ENCODE measurements at regions not wholly inside any gene's neighbourhood (a gene's known extent, or its start where the extent isn't known, plus 50 kb on each side); places are given as distances from the start of the nearest gene placed in this dataset.
A peak's percentile ranks its signal among the peaks of the same experiment; 100 is the strongest.

DNA sequence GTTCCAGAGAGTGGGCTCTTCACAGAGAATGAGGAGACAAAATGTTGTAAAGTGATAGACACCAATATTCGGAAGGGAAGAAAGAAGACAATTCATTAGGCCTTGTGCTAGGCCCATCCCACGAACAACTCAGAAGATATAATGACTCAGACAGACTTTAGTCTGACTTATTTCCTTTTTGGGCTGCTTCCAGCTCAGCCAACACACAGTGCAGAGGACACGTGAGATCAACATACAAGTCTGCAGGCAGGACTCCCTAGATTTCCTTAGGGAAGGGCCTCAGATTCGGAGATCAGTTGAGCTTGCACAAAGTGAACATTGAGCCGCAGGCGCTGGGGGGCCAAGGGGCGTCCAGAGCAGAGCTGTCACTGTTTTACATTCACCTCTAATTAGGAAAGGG, 290.7 kb upstream of the TENM3 start:
- peak; percentile 92 for DNase-seq (ENCODE audit: low spot score)

DNA sequence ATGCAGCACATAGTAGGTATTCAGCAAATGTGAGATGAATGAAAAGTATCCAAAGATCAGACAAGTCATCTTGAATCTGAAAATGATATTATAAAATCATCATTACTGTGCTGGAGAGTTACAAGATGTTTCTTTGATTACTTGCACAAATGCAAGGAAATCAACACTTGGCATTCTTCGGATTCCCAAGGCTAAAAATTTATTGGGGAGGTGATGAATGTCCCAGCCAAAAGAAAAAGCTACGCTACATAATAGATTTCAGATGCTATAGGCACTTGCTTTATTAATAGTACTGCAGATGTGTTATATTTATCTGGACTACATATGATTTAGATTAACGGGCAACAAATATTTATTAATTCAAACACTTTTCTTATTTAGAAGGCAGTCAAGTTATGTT, 286.7 kb upstream of the TENM3 start:
- DNase-seq (ENCODE audit: low spot score): no peak

DNA sequence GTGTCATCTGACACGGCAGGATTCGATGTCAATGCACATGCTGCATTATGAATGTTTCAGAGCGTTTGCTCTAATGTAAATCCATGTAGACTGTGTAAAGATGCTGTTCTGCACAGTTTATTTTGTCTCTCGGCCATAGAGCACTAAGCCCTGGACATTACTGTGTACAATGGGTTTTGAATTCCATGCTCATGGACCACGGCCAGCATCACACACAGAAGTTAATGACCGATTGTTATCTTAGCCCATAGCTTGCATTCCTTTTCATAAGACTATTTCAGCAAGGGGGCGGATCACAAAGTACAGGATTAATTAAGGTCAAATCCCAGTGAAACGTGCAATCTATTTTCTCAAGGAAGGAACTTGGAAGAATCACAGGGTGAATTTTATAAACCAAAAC, 286.1 kb upstream of the TENM3 start:
- DNase-seq (ENCODE audit: low spot score): peak; percentile 81

DNA sequence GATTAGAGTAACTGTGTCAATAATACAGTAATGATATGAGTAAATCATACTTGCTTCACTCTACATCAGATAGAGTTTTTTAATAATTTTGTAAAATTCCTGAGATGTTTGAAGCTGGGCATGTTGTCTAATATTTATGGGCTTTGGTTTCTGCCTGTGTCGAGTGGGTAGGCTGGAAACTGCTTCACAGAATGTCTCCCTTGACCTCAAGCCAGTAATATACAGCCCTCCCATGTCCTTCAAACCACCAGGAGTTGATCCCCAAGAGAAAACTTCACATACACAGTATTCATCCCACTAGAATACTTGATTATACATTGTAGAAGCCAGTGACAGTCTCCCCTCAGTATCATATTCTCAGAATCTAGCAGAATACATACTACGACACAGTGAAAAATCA, 284.8 kb upstream of the TENM3 start:
- no peak for DNase-seq (ENCODE audit: low spot score)

DNA sequence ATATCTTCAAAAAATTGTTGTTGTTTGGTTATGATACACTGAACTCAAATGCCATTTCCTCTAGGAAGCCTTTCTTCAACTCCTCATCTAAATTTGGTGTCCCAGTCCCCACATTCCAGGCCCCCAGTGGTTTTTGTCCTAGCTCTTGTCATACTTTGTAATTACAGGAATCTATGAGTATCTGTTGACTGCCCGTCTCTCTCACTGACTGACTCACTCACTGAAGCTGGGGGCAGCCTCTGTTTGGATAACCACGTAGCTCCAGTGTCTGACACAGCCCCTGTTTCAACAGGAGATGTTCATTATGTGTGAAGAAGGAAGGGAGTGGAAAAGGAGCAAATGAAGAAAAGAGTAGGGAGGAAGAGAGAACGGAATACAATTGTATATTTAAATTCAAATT, 284.1 kb upstream of the TENM3 start:
- DNase-seq (ENCODE audit: low spot score): peak; percentile 93

DNA sequence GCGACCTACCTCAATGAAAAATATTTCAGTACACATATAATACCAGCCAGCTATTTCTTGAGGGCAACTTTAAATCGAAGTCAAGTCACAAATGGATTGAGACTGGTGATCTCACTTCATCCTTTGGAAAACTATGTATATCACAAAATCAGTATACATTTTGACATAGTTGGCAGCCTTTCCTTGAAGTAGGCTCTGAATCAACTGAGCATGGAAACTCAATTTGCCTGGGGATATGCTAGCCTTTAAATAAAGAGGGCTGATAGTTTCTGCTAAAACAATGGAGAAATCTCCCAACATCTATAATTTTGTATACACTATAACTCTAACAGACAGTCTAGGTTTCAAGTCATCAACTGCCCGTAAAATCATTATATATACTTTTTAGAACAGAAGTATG, 282.8 kb upstream of the TENM3 start:
- no peak for DNase-seq (ENCODE audit: low spot score)

DNA sequence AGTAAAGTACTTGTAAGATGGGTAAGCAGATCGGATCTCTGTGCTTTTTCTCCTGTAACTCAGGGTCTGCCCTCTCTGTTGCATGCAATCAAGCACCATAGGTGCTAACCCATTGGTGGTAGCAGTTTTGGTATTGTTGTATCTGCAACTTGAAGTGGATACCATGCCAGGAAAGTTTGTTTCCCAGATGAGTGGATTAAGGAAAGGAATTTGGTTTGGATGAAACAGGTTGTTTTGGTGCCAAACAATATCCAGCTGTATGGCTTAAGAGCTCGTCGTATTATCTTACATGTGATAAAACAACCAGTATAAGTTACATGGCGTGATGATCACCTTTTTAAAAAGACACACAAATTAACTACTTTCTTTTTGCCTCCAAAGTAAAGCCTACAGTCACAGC, 280.9 kb upstream of the TENM3 start:
- no peak for DNase-seq (ENCODE audit: low spot score)

DNA sequence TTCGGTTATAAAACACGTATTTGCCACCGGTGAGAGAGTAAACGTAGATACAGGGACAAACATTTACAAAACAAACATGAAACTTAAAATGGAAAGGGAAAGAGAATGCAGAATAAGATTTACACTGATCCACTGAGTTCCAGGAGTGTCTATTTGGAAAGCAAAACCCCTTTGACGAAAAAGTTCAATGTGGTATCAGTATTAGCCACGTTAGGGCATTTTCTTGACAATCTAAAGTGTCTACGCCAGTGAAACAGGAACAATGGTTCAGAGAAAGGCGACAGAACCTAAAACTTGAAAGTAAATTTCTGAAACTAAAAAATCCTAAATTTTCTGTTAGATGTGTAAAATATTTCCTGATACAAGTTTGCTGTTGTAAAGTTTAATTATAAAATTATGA, 278.5 kb upstream of the TENM3 start:
- DNase-seq (ENCODE audit: low spot score): no peak

DNA sequence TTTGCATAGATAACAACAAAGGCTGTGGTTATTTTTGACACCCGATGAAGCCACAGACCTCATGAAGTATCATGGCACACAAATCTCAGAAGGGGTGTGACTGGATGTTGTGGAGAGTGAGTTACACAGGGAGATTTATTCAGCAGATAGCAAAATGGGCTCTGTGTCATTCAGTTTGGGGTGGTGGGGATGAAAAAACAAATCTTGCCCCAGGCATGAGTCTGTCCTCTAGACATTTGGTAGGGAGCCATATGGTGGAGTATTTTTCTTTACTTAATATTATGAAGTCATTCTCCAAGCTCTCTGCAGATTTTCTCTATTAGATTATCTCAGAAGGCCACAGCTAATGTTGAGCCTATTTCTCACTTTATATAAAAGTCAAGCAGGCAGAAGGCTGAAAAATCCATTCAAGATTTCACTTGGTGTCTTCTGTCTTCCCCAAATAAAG, 277.1 kb upstream of the TENM3 start:
- DNase-seq (ENCODE audit: low spot score): no peak

DNA sequence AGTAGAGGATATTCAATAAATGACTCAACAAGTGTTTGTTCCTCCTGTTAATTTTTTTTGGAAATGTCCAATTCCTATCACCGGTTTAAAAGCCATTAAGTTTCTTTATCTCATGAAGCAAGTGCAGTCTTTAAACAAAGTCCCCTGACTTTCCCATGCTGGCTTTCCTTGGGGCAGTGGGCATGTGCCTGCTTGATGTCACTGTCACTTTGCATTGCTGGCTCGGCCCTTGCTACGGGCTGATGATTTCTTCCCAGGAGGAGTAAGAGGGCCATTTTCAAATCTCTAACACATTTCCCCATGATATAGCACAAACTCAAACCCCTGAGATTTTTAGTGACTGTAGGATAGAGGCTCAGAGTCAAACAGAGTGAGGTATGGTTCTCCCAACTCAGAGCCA, 275.8 kb upstream of the TENM3 start:
- DNase-seq (ENCODE audit: low spot score): no peak

DNA sequence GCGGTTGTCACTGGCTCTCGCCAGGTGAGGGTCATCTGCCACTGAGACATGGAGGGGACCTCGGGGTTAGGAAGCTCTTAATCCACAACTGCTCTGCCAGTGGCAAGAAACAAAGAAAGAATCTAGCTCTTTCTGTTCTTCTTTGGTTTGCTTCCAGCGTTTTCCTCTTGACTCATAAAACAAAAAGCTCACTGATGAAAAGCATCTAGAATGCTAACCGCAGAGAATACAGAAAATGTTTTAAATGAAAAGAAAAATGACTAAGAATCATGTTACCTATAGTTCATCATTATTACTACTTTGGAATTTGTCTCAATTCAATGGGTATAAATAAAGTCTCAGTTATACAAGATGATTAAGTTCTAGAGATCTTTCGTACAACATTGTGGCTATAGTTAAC, 274.8 kb upstream of the TENM3 start:
- DNase-seq (ENCODE audit: low spot score): peak; percentile 4

DNA sequence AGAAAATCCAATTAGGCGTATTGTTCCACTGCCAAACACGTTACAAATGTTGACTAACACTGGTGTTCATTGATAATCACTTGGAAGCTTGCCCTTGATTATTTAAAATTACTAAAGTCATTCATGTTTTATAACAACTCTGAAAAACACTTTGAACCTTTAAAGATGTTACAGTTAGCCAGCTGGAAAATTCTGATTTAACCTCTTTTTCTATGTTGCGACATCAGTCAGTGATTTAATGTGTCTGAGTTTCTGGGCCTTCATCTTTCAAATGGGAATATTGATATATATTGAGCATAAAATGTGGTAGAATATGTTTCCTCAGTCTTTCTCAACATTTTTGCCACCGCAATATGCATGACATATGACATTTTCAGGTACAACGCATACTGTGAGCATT, 274.1 kb upstream of the TENM3 start:
- DNase-seq (ENCODE audit: low spot score): no peak

DNA sequence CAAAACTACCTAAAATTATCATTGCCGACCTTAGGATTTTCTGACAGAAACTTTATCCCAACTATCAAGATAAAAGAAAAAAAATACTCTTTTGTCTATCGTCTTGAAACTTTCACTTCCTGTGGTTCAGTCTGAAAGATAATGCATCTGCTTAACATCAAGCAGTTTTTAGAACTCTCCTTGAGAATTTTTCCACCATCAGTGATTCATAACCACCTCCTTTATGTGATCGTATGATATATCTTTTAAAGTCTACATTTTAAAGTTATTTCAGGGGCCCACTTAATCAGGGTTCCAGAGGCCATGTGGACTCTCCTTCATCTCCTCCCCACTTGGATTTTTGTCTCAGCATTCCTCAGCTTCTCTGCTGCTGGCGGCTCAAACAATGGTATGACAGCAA, 272.8 kb upstream of the TENM3 start:
- no peak for DNase-seq (ENCODE audit: low spot score)

DNA sequence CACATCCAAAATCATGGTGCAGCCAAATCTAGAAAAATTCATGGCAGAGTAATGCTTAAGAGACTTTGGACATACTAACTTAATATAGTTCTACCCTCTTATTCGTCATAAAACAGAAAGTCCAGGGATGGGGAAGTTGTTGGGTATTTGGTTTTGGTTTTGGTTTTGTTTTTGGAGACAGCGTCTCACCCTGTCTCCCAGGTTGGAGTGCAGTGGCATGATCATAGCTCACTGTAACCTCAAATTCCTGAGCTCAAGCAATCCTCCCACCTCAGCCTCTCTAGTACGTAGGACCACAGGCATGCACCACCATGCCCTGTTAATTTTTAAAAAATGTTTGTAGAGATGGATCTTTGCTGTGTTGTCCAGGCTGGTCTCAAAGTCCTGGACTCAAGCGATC, 271.8 kb upstream of the TENM3 start:
- peak; percentile 73 for DNase-seq (ENCODE audit: low spot score)

DNA sequence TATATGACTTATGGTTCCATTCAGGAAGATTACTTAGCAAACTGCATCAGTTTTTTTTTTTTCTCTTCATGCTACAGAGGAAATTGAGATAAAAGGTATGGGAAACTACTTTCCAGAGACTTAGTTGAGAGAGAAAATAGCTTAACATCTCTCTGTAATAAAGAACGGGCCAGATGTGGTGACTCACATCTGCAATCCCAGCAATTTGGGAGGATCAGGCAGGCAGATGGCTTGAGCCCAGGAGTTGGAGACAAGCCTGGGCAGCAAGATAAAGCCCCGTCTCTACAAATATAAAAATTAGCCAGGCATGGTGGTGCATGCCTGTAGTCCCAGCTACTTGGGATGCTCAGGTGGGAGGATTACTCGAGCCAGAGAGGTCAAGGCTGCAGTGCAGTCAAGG, 271.2 kb upstream of the TENM3 start:
- DNase-seq (ENCODE audit: low spot score): no peak

DNA sequence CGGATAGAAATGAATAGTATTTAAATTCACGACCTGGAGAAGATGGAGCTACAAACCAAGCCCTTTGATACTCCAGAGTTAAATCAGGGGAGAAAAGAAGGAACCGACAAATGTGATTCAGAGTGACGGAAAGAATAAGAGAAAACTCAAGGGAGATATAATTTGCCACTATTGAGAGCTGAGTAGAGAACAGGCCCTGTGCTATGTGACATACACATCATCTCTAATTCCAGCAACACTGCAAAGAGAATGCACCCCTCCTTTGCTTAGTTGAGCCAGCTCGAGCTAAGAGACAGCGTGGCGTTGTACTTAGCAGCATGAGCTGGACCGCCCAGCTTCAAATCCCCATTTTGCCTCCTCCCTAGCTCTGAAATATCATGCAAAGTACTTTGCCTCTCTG, 266.4 kb upstream of the TENM3 start:
- DNase-seq (ENCODE audit: low spot score): no peak

DNA sequence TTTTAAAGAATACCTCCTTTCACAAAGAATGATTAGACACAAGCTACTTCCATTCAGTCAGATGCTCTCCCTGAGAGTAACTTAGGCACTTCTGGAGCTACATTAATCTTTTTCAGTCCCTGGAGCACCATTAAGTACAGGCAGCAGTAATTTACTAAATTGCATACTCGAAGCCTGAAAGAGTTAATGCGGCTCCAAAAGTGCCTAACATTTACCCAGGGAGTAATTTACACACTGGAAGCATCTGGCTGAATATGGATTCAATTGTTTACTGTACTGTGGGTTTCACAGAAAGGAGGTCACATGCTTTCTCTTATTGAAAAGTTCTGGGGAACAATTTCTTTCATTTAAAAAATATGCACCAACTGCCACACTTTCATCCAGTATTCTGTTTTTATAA, 260.8 kb upstream of the TENM3 start:
- DNase-seq (ENCODE audit: low spot score): no peak

DNA sequence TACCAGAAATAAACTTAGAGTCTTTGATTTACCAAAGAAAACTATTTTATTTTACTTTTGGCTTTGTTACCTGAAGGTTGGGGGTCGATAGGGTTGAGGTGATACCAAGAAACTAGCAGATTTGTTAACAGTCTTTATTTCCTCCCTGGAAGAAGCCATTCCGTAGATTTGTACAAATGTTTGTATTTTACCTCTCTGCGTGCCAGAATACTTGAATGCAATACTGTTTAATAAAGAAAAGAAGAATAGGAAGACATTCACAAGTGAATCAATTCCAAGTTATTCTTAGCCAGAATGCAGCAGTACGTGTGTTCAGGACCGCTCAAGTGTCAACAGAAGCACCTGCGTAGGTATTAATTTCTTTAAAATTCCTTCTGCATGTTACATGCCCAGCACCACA, 260.3 kb upstream of the TENM3 start:
- no peak for DNase-seq (ENCODE audit: low spot score)

DNA sequence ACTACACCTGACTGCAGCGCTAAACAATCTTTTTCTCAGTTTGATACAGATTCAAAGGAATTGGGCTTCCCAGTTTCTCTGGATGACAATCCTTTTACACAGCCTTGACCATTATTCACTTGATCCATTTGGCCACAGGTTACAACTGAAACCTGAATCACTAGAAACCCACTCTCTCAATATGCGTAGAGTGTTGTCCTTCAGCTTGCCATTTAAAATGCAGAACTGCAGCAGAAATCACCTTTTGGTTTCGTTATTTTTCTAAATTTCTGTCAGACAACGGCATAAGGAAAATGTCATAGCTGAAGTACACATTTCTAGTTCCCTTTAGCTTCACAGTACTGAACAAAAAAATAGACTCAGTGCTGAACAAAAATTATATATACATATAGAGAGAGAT, 255.8 kb upstream of the TENM3 start:
- DNase-seq (ENCODE audit: low spot score): no peak

DNA sequence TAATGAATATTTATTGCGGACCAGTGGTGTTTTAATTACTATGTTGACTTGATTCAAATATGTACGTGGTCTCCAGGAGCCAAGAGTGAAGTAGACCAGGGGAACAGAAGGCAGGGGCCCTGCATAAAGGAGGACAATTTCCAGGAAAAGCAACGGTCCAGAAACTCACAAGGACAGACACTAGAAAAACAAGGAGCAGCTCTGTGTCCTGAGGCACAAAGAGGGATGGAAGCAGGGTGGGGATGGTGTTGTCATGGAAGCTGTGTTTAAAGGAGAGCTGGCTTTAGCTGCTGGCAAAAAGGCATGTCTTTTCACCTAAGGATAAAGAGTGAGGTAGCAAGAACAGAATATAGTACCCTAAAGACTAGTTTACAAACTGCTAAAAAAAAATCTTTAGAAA, 254.1 kb upstream of the TENM3 start:
- no peak for DNase-seq (ENCODE audit: low spot score)

DNA sequence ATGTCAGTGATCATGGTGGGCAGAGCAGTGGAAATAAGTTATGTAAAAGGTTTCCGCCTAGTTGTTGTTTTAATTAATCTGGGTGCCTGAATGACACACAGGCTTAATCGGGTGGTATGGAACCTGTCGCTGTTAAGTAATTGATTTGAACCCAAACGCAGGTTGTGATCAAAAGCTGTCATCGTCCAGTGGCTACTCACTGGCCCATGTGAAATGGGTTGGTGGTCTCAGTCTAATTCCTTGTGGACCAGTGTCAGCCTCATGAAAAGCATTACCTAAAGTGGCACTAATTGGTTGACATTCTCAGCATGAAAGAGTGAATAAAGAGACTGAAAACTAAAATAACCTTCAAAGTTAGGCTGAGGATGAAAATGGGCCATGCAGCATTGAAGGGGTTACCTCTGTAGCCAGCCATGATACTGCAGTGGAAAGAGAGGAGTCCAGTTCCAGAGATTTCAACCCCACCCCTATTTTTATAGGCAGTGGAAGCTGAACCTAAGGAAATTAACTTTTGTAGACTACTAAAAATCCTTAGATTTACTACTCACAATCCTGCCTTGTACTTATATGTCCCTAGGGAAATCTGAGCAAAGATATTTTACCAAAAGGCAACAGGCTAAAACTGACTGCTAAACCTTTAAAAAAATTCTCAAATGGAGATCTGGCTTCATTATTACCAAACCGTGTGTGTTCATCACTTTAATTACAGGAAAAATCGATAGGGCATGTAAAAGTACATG, 251.7 kb upstream of the TENM3 start:
- no peak for DNase-seq (ENCODE audit: low spot score)

DNA sequence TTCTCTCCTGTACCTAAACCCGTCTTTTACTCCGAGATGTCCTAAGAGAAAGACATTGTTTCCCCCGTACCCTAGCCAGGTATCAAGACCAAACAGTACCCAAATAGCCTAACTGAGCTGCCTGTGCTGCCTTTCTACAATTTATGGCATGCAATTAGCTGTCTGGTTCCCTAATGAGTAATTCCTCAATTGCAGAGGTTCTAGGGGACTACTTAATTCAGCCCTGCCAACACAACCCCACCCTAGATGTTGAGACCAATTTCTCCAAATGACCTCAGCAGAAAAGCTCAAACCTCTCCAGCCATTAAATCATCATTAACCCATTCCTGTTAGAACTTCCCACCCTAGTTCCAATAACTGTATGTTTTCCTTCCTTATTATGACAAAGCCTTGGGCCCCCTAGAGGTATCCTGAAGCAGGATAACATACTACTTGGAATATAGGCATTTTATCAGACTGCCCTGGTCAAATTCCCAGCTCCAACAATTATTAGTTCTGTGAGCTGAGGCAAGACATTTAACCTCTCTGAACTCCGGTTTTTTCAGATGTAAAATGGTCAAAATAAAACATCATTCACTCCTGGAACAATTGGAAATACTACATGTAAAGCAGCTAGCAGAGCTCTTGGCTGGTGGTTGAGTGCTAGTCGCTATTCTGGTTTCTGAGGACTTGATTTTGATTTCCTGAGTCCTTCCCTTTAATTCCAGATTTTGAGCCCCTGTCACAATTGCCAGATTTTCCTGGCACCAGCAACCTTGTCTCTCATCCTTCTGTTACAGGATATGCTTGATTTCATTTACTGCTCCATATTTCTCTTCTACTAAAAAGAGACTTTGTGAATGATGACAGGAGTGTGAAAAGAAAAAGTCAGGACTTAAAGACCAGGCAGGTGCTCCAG, 244.6 kb upstream of the TENM3 start:
- DNase-seq (ENCODE audit: low spot score): no peak

DNA sequence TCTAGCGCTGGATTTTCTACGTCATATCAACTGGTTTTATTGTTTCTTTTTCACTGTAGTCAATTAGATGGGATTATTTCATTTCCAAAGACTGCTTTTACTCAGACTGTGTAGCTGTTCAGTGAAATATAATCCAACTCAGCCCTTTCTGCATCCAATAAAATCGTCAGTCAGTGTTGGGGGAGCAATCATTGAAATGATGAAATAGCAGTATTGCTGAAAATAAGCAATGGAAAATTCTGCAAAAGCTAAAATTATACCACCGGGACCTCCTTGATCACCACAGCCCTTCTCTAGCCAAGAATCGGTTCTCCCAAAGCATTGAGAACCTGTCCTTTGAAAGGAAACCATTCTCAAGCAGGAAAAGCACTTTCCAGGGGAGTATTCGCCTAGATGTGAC, 243.1 kb upstream of the TENM3 start:
- DNase-seq (ENCODE audit: low spot score): no peak

DNA sequence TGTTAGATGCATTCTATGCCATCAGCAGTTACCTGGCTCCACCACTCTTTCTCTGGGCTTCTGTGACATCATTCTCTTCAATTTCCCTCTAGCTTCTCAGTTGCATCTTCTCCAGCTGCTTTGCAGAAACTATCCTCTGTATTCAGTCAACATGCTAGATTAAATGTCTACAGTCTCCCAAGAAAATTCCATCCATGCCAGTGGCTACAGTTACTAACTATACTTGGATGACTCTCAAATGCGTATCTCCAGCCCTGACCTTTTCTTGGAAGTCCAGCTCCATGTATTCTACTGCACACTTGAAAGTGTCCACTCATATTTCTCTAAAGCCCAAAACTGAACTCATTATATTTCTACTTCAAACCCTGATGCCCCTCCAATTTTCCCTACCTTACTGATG, 232.3 kb upstream of the TENM3 start:
- DNase-seq (ENCODE audit: low spot score): no peak

All from kidney tubule cell (primary cell).